Muscle layer of colon (tissue), 2 donors: ENCODE measurements at regions not wholly inside any gene's neighbourhood (a gene's known extent, or its start where the extent isn't known, plus 50 kb on each side); places are given as distances from the start of the nearest gene placed in this dataset.
"Not testable (repeated sequence)": the region's sequence is repeated elsewhere in the genome, so short reads cannot be mapped to it uniquely, and the experiment has no call there.

ENCODE experiments used
- H3K27ac ChIP-seq: one replicate; pipeline ENCODE4 v1.7.0; 2013; ENCODE audit warnings: low read depth, mild to moderate bottlenecking, low read length, moderate library complexity
- H3K27me3 ChIP-seq, 2 donors: one replicate each; pipeline ENCODE4 v1.7.0; 2013; ENCODE audit warnings: low read length in 2 of 2, mild to moderate bottlenecking in 2 of 2; ENCODE audit not compliant: insufficient read depth in 2 of 2, control insufficient read depth in 1 of 2
- H3K36me3 ChIP-seq: one replicate; pipeline ENCODE4 v1.7.0; 2013; ENCODE audit warnings: mild to moderate bottlenecking, low read length; ENCODE audit not compliant: insufficient read depth
- H3K4me1 ChIP-seq: one replicate; pipeline ENCODE4 v1.7.0; 2013; ENCODE audit warnings: mild to moderate bottlenecking, low read length; ENCODE audit not compliant: insufficient read depth
- H3K4me3 ChIP-seq, 2 donors: one replicate each; pipeline ENCODE4 v1.7.0; 2013; ENCODE audit warnings: low read length in 2 of 2, low read depth in 1 of 2, mild to moderate bottlenecking in 1 of 2, moderate library complexity in 1 of 2
- H3K9ac ChIP-seq: one replicate; pipeline ENCODE4 v1.7.0; 2013; ENCODE audit warnings: low read length
- H3K9me3 ChIP-seq: one replicate; pipeline ENCODE4 v1.7.0; 2013; ENCODE audit warnings: mild to moderate bottlenecking, low read length
- donor health status: abdominal sarcoma.
- donor health status: Adenocarcinoma of cecum.

DNA sequence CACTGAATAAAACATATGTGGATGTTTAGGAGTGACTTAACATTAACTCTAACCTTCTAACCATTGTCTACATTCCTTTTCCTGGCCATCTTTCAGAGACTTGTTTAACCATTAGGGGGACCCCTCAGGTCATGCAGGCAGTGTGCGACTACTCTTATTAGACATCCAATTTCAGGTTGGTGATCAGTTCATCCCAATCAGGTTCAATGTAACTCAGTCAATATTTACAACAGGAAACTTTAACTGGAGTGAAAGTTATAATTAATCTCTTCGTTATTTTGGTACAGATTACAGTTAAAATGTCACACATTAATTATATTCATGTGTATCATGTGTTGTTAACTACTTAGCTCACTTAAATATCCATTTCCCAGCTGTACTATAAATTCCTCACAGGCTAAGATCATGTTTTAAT lies 68.8 kb upstream of the RGS1 start:
- peaks cover 5% of the 10 kb centered on the region for H3K4me1 ChIP-seq
- H3K27ac ChIP-seq: no peak overlapping the region
- H3K36me3 ChIP-seq: no peaks in the 10 kb centered on the region
- H3K27me3 ChIP-seq: no peaks in the 10 kb centered on the region
- no peaks in the 10 kb centered on the region for H3K9me3 ChIP-seq
- H3K9ac ChIP-seq: no peak overlapping the region
- H3K4me3 ChIP-seq: no peak overlapping the region

DNA sequence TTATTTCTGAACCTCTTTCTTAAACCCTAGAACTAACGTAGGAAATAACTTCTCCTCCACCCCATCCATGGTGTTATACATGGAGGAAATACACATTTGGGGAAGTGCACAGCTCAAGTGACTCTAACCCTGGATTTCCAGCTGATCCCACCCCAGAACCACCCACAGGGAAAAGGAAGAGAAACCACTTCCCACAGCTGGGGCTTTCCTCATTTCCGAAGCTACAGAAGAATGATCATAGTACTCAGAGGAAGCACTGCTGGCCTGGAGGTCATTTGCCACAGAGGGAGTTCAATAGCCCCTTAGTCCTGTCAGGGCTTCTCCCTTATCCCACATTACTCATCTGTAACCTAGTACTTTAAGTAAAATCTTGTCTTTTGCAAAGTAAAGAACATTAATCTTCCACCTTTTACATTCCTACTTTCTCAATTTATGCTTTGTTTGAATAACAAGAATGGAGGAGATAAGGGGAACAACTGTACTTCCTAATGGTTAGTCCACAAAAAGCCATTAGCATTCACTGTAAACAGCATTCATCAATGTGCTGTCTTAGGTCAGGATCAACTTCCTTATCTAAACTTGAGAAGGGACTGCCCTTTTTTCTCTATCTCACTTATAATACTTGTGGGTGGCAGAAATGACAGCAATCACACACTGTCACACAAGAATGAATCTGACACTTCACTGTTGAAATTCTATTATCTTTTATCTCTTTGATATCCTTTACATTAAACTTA lies 63.0 kb upstream of the RGS1 start:
- no peaks in the 10 kb centered on the region for H3K36me3 ChIP-seq
- H3K4me3 ChIP-seq: no peak overlapping the region

DNA sequence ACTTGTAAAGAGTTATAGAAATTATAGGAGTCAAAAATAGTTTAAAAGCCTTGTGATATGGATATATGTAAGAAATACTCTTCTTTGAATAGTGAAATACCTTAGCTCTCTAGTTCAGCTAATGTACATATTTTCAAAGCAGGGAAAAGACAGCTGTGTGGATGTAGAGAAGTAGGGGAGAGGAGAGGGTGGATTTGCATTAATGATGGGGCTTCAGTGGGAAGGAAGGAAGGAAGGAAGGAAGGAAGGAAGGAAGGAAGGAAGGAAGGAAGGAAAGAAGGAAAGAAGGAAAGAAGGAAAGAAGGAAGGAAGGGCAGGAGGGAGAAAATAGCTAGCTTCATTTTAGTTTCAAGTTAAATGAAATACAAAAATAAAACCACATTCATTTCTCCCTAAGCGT lies 62.4 kb upstream of the RGS1 start:
- Histone ChIP-seq H3K36me3 (no peaks in the 10 kb centered on the region), H3K4me3 (no peak overlapping the region), H3K9me3 (no peaks in the 10 kb centered on the region), H3K9ac (no peak overlapping the region), H3K4me1 (peaks cover 43% of the 10 kb centered on the region), H3K27me3 (no peaks in the 10 kb centered on the region), H3K27ac (no peak overlapping the region)

More for the DNA sequence above, 63.0 kb upstream of the RGS1 start:
- Histone ChIP-seq H3K4me1 (peaks cover 43% of the 10 kb centered on the region), H3K9me3 (no peaks in the 10 kb centered on the region), H3K27me3 (no peaks in the 10 kb centered on the region), H3K9ac (no peak overlapping the region), H3K27ac (peak overlapping the region; percentile 48)

- no peak overlapping the region for H3K9ac ChIP-seq
- H3K27ac ChIP-seq: peak overlapping the region; percentile 74
- H3K36me3 ChIP-seq: no peaks in the 10 kb centered on the region
- no peaks in the 10 kb centered on the region for H3K9me3 ChIP-seq
- no peak overlapping the region for H3K4me3 ChIP-seq
- H3K27me3 ChIP-seq: no peaks in the 10 kb centered on the region
- H3K4me1 ChIP-seq: peaks cover 43% of the 10 kb centered on the region
Measured at GRCh38 chr1:192513697-192514096, 61.9 kb upstream of the RGS1 start.

DNA sequence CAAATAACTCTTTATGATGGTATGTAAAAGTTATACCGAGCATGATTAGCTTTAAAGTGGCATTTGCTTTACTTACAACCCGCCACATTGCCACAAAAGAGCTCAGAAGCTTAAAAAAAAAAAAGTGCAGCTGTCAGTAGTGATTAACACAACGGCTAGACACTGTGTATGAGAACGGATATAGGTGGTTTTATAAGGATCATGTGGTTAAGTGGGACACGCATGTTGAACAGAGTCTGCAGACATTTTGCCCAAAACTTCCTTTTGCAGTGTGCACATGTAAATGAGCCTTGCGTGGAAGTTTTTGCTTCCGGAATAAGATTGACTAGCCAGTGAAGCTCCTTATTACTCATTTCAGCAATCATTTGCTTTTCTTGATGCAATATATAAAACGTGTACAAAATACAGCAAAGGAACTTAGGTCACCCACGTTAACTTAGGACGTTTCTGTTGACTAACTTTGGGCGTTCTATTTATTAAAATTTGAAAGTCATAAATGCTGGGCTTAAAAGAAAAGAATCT lies 58.7 kb upstream of the RGS1 start:
- Histone ChIP-seq H3K4me3 (peak overlapping the region in 1 of 2 donors; percentile 30), H3K36me3 (no peaks in the 10 kb centered on the region), H3K27ac (no peak overlapping the region), H3K27me3 (no peaks in the 10 kb centered on the region), H3K9me3 (no peaks in the 10 kb centered on the region), H3K9ac (no peak overlapping the region), H3K4me1 (peaks cover 38% of the 10 kb centered on the region)

DNA sequence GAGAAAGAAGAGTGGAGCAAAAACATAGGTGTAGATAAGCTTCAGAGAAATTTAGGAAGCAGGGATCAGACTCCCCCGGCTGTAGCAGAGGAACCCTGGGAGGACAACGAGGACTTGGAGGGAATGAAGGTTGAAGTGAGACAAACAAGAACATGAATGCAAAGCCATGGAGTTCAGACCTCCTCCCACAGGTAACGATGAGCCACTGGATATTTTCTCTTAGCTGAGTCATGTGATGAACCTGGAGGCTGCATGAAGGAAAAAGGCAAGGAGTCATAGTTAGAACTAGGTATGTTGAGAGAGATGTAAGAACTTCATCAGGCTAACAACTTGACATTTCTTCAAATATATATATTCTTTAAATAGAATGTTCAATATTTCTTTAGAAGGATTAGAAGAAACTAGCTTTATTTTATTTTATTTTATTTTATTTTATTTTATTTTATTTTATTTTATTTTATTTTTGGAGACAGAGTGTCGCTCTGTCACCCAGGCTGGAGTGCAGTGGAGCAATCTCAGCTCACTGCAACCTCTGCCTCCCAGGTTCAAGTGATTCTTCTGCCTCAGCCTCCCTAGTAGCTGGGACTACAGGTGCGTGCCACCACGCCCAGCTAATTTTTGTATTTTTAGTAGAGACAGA lies 57.7 kb upstream of the RGS1 start:
- H3K9me3 ChIP-seq, H3K9ac ChIP-seq, H3K27ac ChIP-seq, H3K36me3 ChIP-seq, H3K4me3 ChIP-seq, H3K27me3 ChIP-seq: not testable (repeated sequence)
- H3K4me1 ChIP-seq: peaks cover 28% of the 10 kb centered on the region

- no peaks in the 10 kb centered on the region for H3K27me3 ChIP-seq
- no peaks in the 10 kb centered on the region for H3K9me3 ChIP-seq
- no peak overlapping the region for H3K4me3 ChIP-seq
- peaks cover 21% of the 10 kb centered on the region for H3K4me1 ChIP-seq
- H3K27ac ChIP-seq: no peak overlapping the region
- no peaks in the 10 kb centered on the region for H3K36me3 ChIP-seq
- H3K9ac ChIP-seq: no peak overlapping the region
Measured at GRCh38 chr1:192518700-192519099, 56.9 kb upstream of the RGS1 start.

GRCh38 chr1:192521734-192522133 lies 53.8 kb upstream of the RGS1 start:
- Histone ChIP-seq H3K4me3 (no peak overlapping the region), H3K36me3 (no peaks in the 10 kb centered on the region), H3K9ac (no peak overlapping the region), H3K27me3 (no peaks in the 10 kb centered on the region), H3K9me3 (no peaks in the 10 kb centered on the region), H3K27ac (no peak overlapping the region), H3K4me1 (peaks cover 10% of the 10 kb centered on the region)

- no peak overlapping the region for H3K4me3 ChIP-seq
- H3K36me3 ChIP-seq: no peaks in the 10 kb centered on the region
- no peaks in the 10 kb centered on the region for H3K27me3 ChIP-seq
- no peak overlapping the region for H3K27ac ChIP-seq
- no peak overlapping the region for H3K9ac ChIP-seq
- H3K4me1 ChIP-seq: peaks cover 9% of the 10 kb centered on the region
- H3K9me3 ChIP-seq: no peaks in the 10 kb centered on the region
Measured at GRCh38 chr1:192522673-192523072, 52.9 kb upstream of the RGS1 start.

- no peaks in the 10 kb centered on the region for H3K36me3 ChIP-seq
- no peaks in the 10 kb centered on the region for H3K9me3 ChIP-seq
- no peaks in the 10 kb centered on the region for H3K27me3 ChIP-seq
- H3K4me1 ChIP-seq: peaks cover 13% of the 10 kb centered on the region
- no peak overlapping the region for H3K4me3 ChIP-seq
- no peak overlapping the region for H3K27ac ChIP-seq
- no peak overlapping the region for H3K9ac ChIP-seq
Measured at GRCh38 chr1:192524223-192524622, 51.4 kb upstream of the RGS1 start.
